Activated T-cell treated with anti-CD3 and anti-CD28 coated beads for 4 hours (primary cell): ENCODE measurements at regions not wholly inside any gene's neighbourhood (a gene's known extent, or its start where the extent isn't known, plus 50 kb on each side); places are given as distances from the start of the nearest gene placed in this dataset.
"Not testable (repeated sequence)": the region's sequence is repeated elsewhere in the genome, so short reads cannot be mapped to it uniquely, and the experiment has no call there.

Experiments used
- DNase-seq: peaks from one replicate; pipeline ENCODE4 v3.0.0-alpha.2; 2020

DNA sequence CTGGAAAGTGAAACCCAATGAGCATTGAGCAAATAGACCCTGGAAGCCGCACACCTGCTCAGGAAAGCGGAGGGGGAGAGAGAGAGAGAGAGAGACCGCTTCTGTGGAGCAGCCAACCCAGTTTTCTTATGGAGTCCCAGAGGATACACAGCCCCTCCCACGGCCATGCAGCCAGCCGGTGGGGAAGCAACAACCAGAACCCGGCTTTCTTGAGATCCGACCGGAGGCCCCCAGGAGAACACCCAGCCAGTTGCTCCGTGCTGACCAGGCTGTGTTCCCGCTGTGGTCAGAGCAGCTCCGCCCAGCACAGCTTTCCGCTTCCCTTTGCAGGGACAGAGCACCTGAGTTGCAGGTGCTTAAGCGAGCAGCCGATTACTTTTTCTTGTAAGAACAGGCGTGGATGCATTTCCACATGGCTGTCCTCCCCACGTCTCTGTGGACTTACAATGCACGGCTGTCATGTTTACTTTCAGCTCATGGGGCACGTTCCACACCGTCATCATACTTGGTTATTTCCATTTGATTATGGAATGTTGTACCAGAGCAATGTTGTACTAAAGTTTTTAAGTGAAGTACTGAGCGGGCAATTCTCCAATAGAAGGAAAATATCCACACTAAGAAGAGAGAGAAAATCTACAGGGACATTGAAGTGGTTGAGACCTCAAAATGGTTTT is 381.9 kb downstream of the THBS2 start:
- DNase-seq: no peak

- no peak for DNase-seq
These were observed 382.7 kb downstream of the THBS2 start for GRCh38 chr6:168870982-168871381.

DNA sequence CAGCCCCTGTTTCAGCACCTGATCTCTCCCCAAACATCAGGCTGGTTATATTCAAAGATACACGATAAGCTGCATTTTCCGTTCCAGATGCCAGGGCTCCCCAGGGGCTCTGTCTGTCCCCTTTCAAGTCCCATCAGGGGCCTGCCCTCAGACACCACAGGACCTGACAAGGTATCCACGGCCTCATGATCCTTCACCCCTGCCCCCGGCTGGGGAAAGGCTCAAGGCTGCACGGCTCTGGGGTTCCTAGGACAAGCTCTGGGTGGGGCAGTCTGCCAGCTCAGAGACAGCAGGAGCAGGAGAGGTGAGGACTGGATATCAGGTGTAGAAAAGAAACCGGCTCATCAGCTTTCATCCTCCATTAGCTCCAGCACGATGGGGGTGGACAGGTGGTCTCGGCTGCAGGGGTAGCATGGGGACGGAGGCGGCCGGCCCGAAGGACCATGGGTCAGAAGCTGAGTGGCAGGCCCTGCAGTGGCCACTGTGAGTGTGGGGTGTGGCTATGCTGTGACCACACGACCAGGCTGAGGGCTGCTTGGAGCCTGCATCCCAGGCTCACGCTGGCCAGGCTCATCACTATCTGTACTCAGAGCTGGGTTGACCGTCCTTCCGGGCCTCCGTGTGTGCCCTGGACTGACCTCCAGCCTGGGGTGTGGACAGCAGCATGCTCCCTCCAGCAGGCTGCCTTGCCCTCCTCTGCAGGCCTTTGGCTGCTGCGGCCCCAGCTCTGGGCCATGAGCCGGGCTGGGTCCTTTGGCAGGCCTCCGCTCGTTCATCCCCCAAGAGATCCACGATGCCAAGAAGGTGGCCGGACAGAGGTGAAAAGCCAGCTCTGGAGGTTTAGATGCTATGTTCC is 386.2 kb downstream of the THBS2 start:
- no peak for DNase-seq

- no peak for DNase-seq
These were observed 387.1 kb downstream of the THBS2 start for GRCh38 chr6:168866534-168866933.

DNA sequence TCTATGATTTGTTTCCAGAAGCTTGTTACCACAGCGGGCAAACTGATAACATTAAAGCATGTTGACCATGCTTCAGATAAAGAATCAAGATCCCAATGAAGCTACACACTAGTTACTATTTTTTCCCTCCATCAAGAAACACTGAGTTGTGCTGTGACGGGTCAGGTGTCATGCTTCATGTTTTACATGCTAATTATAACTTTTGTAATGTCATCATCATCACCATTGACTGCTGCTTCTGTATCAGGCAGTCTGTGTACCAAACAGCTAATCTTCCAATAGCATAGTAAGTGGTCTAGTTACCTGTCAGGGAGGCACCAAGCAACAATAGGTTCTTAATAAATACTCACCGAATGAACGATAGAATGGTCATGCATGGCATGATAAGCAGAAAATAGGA is 388.1 kb downstream of the THBS2 start:
- no peak for DNase-seq

DNA sequence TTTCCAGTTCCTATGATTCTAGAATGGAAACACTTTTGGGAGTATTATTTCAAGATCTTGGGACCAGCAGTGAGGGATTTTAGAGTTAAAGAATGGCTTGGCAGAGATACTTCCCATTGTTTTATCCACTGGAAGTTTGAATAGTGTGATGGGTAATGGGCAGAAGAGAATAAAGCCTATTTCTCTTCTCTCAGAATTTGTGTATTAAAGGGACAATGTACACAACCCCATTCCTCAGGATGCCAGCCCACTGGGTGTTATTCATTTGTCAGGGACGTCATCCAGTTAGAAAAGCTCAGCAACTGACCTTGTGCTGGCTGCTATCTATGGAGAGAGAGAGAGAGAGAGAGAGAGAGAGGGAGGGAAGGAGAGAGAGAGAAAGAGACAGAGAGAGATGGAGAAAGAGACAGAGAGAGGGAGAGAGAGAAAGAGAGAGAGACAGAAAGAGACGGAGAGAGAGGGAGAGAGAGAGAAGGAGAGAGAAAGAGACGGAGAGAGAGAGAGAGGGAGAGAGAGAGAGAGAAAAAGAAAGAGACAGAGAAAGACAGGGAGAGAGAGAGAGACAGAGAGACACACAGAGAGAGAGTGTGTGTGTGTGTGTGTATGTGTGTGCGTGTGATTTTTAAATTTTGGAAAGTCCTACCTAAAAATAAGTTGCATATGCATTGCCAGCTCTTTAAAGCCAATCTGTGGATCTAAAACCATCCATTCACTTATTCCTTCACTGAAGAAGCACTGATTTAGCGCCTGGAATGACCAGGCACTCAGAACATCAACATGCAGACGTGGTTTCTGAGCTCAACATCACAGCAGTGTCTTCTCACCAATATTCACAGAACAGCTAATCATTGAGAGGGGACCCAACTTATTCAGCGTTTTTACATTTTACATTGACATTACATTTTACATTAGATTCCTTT is 388.8 kb downstream of the THBS2 start:
- DNase-seq: no peak

DNA sequence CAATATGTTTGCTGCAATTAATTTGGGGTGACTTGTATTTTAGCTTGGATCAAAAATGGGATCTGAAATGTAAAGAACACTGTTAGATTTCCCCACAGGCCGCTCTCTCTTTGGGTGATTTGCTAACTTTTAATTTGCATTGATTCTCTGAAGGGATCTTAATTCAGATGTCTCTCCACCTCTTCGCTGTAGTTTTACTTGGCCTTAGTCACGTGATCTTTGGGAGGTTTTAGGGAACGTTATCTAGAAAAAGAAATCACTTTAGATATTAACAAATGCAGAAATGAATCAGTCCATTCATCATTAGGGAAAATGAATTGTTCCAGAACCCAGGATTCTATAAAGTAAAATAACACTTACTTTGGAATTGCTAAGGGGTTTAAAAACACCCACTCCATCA is 390.2 kb downstream of the THBS2 start:
- DNase-seq: no peak

- no peak for DNase-seq
These were observed 391.2 kb downstream of the THBS2 start for GRCh38 chr6:168862346-168862980.

- DNase-seq: no peak
These were observed 392.7 kb downstream of the THBS2 start for GRCh38 chr6:168860987-168861386.

- DNase-seq: no peak
These were observed 393.3 kb downstream of the THBS2 start for GRCh38 chr6:168860341-168860740.

- no peak for DNase-seq
These were observed 394.7 kb downstream of the THBS2 start for GRCh38 chr6:168858926-168859325.

DNA sequence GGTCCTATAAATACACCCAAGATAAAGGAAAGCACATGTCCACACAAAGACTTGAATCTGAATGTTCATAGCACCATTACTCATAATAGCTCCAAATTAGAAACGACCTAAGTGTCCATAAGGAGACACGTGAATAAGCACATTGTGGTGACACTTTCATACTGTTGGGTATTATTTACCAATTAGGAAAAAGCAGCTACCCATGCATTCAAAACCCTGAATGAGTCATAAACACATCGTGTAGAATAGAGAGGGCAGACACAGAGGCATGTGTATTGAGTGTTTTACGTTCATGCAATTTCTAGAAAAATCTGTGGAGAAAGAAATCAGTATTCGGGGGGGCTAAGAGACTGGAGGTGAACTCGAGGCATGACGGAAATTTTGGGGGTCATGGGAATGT is 396.7 kb downstream of the THBS2 start:
- DNase-seq: no peak

GRCh38 chr6:168852376-168852884 is 401.2 kb downstream of the THBS2 start:
- no peak for DNase-seq

GRCh38 chr6:168851460-168852375 is 401.9 kb downstream of the THBS2 start:
- no peak for DNase-seq

DNA sequence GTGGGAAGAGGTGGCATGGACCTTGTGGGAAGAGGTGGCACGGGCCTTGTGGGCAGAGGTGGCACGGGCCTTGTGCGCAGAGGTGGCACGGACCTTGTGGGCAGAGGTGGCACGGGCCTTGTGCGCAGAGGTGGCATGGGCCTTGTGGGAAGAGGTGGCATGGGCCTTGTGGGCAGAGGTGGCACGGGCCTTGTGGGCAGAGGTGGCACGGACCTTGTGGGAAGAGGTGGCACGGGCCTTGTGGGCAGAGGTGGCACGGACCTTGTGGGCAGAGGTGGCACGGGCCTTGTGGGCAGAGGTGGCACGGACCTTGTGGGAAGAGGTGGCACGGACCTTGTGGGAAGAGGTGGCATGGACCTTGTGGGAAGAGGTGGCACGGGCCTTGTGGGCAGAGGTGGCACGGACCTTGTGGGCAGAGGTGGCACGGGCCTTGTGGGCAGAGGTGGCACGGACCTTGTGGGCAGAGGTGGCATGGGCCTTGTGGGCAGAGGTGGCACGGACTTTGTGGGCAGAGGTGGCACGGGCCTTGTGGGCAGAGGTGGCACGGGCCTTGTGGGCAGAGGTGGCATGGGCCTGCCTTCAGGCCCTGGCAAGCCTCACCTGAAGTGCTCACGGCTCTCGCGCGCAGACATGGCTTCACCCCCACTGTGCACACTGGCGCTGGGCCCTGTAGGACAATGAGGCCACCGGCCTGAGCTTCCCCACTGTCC is 403.5 kb downstream of the THBS2 start:
- not testable (repeated sequence) for DNase-seq

GRCh38 chr6:168849459-168849858 is 404.2 kb downstream of the THBS2 start:
- DNase-seq: no peak

GRCh38 chr6:168848797-168849196 is 404.8 kb downstream of the THBS2 start:
- DNase-seq: no peak

DNA sequence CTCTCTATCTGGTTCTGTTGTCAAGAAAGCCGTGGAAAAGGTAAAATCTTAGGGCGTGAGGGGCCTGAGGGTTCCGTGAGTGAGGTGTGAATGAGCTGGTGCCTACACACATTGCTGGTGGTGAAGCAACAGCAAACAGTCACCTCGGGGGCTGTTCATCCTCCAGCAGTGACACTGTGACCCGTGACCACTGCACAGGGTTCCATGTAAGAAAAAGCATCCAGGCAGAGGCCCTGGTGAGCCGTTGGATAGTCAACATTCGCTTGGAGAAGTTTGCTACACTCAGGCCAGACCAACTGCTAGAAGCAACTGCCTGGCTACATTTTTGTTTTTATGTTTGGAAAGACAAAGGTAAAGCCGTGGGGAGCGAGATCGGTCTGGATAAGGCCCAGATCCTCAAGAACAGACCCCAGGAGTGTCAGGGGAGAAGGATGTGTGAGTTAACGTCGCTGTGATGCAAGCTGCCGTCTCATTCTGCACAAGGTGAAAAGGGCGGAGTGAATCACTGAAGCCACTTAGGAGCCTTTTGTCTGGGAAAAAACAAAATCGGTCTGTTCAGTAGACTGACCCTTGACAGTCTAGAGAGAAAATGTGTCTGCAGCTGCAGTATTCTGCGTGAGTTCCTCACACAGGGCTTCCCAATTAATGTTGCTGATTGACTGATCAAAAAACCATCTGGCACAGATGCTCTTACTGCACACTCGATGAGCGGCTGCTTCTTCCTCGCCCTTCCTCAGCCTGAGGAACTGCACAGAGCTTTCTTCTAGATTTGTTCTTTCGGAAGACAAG is 404.0 kb downstream of the SMOC2 start:
- no peak for DNase-seq

DNA sequence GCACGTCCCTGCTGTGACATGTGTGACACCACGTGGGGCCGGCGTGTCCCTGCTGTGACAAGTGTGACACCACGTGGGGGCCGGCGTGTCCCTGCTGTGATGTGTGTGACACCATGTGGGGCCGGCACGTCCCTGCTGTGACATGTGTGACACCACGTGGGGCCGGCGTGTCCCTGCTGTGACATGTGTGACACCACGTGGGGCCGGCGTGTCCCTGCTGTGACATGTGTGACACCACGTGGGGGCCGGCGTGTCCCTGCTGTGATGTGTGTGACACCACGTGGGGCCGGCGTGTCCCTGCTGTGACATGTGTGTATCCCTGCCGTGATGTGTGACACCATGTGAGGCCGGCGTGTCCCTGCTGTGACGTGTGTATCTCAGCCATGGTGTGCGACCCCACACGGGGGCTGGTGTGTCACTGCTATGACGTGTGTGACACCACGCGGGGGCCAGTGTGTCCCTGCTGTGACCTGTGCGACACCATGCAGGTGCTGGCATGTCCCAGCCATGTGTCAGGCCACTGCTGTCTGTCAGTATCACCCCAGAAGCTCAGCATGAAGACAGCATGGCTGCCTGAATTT is 401.7 kb downstream of the SMOC2 start:
- not testable (repeated sequence) for DNase-seq
